ENCODE measurements at regions not wholly inside any gene's neighbourhood (a gene's known extent, or its start where the extent isn't known, plus 50 kb on each side); places are given as distances from the start of the nearest gene placed in this dataset.

DNA sequence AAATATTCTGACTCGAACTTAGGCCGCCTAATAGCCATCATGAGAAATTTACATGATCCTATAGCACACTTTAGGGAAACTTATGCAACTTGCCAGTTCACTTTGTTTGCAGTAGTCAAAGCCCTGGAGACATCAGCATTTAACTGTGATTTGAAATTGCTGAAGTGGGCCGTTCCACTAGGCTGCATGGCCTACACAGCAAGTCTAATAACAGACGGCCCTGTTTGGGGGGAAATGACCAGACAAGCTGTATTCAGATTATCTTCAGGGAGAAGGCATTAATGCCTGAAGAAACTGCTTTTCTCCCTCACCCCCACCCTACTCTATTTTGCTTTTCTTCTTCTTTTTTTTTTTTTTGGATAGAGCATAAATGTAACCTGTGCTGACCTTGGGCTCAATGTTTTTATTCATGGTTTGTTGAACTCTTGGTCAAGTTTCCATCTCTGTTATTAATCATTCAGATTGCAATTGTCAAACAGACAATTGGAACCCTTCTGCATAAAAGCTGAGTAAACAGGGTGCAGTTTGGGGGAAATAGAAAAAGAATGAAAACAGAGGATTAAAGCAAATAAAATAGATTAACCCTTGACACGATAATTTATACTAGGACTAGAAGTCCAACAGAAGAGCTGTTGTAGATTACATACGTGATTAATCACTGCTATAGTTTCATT, 1928.2 kb upstream of the WWC1 start:
- no peak overlapping the region for H3K27ac ChIP-seq (ENCODE audit: low read depth in 1 of 2, low read length in 2 of 2)
- no peaks in the 10 kb centered on the region for H3K36me3 ChIP-seq (ENCODE audit: control insufficient read depth in 4 of 4, insufficient read depth in 3 of 4, low read depth in 1 of 4, low read length in 3 of 4)
- H3K4me1 ChIP-seq (ENCODE audit: control insufficient read depth in 4 of 4, insufficient read depth in 4 of 4, low read length in 3 of 4) = no peaks in the 10 kb centered on the region
- no peak overlapping the region for H3K9ac ChIP-seq (ENCODE audit: low read depth in 1 of 2, low read length in 2 of 2)
- no peak for TF ChIP-seq SP1 (IDR thresholded peaks at IDR 0.05)
- TF ChIP-seq TAF1 (conservative IDR thresholded peaks at IDR 0.05) = no peak
- TF ChIP-seq CTCF (IDR thresholded peaks at IDR 0.05; ENCODE audit: low read depth, low read length, missing input control) = no peak
- TF ChIP-seq YY1 (IDR thresholded peaks at IDR 0.05) = no peak
- no peak for TF ChIP-seq MAX (IDR thresholded peaks at IDR 0.05)
- TF ChIP-seq, protein P1, sequence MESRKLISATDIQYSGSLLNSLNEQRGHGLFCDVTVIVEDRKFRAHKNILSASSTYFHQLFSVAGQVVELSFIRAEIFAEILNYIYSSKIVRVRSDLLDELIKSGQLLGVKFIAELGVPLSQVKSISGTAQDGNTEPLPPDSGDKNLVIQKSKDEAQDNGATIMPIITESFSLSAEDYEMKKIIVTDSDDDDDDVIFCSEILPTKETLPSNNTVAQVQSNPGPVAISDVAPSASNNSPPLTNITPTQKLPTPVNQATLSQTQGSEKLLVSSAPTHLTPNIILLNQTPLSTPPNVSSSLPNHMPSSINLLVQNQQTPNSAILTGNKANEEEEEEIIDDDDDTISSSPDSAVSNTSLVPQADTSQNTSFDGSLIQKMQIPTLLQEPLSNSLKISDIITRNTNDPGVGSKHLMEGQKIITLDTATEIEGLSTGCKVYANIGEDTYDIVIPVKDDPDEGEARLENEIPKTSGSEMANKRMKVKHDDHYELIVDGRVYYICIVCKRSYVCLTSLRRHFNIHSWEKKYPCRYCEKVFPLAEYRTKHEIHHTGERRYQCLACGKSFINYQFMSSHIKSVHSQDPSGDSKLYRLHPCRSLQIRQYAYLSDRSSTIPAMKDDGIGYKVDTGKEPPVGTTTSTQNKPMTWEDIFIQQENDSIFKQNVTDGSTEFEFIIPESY (IDR thresholded peaks at IDR 0.05) = no peak
- TF ChIP-seq REST (IDR thresholded peaks at IDR 0.05) = no peak
- no peak for TF ChIP-seq RAD21 (IDR thresholded peaks at IDR 0.05)
- TF ChIP-seq, protein P2, sequence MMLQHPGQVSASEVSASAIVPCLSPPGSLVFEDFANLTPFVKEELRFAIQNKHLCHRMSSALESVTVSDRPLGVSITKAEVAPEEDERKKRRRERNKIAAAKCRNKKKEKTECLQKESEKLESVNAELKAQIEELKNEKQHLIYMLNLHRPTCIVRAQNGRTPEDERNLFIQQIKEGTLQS (IDR thresholded peaks at IDR 0.05) = no peak
- no peak for TF ChIP-seq JUND (IDR thresholded peaks at IDR 0.05)
- no peak for TF ChIP-seq RXRA (IDR thresholded peaks at IDR 0.05)
- TF ChIP-seq FOXA1 (IDR thresholded peaks at IDR 0.05) = no peak
- no peak for TF ChIP-seq HNF4A (conservative IDR thresholded peaks at IDR 0.05)
- no peak for TF ChIP-seq GABPA (IDR thresholded peaks at IDR 0.05 in 1 of 2, conservative IDR thresholded peaks at IDR 0.05 in 1 of 2)
- TF ChIP-seq EGR1 (IDR thresholded peaks at IDR 0.05; ENCODE audit: low read depth in 2 of 2) = no peak
- no peak for TF ChIP-seq HNF4G (IDR thresholded peaks at IDR 0.05)
- no peak for TF ChIP-seq NR2F2 (IDR thresholded peaks at IDR 0.05)
- no peak for TF ChIP-seq FOXA2 (IDR thresholded peaks at IDR 0.05)
- peaks cover 0 to 5% (median 0%) of the 10 kb centered on the region in 4 donors for H3K9me3 ChIP-seq (ENCODE audit: control insufficient read depth in 4 of 4, low read length in 3 of 4)
- 63% methylated on average over 6 of the region's 6 CpGs for WGBS
- no peak for DNase-seq (ENCODE audit: low spot score)
- H3K4me3 ChIP-seq (ENCODE audit: low read depth in 1 of 3, low read length in 3 of 3) = no peak overlapping the region
- H3K27me3 ChIP-seq (ENCODE audit: control insufficient read depth in 4 of 4, insufficient read depth in 4 of 4, low read length in 3 of 4) = no peaks in the 10 kb centered on the region

Data from liver (tissue), 8 donors.